ENCODE measurements at regions not wholly inside any gene's neighbourhood (a gene's known extent, or its start where the extent isn't known, plus 50 kb on each side); places are given as distances from the start of the nearest gene placed in this dataset.
"Not testable (repeated sequence)": the region's sequence is repeated elsewhere in the genome, so short reads cannot be mapped to it uniquely, and the experiment has no call there.

DNA sequence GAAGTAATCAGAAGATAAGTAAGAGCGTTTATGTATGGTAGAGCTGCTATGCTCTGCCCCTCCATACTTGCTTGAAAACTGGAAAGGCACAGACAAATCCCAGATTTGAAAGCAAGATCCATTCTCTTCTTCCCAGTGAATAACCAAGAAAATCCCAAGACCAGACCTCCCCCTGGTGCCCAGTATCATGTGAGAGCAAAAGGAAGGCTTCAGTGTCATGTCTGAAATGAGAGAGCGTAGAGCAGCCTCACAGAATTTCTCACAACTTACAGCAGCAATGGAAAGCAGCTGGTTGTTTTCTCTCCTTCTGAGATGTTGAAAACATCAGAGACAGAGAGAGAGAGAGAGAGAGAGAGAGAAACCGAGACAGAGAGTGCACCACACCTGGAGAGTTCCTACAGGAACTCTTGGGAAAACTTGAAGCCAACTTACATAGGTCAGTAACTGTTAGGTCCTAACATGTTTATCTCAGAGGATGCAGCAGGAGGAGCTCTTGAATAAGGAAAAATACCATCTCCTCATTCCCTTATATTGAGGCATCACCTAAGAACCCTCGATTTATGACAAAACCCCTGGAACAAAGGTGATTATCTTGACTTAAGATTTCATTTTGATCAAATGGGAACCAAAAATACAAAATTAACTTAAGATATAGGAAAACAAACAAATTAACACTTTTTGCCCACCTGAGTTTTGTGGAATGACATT is 273.3 kb downstream of the NSUN3 start:
- no peak for DNase-seq (ENCODE audit: low read depth)

DNA sequence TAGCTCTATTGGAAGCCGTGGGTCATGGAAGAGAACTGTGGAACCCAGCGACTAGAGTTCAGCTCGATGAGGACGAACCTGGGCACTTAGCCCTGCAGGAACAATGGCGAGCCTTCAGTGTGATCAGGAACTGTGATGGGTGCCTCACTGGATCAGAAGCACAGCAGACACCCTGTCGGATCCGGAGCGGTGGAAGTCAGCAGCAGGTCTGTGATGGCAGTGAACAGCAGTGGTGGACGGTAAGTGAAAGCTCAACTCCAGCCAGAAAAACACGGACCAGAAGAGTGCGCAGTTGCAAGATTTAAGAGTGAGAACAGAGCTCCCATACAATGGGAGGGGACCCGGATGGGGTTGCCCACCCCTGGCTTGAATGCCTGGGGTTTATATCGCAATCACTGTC is 282.2 kb downstream of the NSUN3 start:
- DNase-seq (ENCODE audit: low read depth) = no peak

DNA sequence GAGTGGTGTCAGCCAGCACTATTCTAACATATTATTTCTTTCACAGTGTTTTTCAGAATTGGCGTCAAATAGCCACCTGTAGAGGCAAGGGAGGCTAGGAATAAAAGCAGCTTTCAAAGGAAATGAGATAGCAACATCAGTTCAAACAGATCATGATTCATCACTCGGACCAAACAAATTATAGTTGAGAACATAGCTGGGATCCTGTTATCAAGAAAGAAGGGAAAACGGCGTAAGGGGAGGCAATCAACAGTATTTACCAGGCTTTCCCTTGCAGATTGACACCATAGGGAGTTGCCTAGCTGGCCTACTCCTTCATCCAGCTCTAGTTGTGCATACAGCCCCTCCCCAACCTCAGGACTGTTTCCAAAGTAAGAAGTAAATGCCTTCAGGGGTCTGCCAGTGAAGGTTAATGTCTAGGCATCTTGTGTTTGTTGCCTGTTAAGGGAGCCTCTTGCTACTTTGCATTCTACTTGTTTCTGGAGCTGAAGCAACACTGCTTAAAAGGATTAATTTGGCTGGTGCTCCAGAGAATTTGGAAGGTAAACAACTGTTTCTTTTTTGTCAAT is 286.5 kb downstream of the NSUN3 start:
- DNase-seq (ENCODE audit: low read depth) = no peak

DNA sequence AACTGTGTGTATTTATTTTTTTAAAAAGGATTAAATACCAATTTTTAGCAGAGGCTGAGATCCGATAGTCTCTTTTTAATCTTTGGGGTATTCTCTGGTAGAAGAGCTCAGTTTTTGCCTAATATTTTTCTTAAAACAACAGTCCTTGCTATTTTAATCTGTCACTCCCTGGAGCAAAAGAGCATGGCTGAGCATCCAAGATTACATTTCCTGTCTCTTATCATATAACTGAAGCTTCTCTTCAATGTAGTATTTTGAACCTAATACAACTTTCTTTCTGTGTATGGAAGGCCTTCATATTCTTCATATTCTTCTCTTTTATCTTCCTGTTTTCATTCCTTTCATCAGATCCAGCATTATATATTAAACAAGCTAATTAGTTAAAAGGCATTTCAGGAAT is 293.7 kb downstream of the NSUN3 start:
- DNase-seq (ENCODE audit: low read depth) = no peak

DNA sequence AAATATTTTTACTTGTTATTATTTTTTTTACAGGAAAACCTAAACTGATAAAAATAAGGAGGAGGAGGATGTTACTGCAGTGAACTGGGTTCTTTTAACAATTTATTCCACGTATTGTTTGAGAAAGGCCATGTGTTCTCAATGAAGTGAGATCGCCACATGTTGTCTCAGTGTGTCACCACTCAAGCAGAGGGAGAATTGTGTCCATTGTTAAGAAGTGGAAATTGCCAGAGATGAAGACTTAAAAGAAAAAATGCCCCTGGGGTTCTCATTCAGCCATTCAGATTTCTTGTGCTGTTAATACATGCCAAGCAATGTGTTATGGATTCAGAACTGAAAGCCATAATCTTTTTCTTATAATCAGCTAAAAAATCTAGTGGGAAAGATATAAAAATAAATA is 297.1 kb downstream of the NSUN3 start:
- no peak for DNase-seq (ENCODE audit: low read depth)

DNA sequence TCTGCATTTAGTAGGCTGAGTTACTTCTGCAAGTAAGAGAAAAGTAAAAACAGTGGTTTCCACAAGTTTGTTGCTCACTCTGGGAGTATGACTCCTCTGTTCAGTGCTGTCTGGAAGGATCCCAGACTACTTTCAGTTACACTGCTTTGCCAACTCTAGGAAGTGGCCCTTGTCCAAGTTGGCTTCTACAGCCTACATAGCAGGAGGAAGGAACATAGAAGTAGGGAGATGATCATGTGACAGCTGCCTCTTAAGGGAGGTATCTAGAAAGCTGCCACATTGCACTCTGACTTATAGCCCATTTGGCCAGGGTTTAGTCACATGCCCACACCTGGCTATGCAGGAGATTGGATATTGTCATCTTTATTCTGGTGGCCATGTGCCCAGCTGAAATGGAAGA is 298.1 kb downstream of the NSUN3 start:
- no peak for DNase-seq (ENCODE audit: low read depth)

DNA sequence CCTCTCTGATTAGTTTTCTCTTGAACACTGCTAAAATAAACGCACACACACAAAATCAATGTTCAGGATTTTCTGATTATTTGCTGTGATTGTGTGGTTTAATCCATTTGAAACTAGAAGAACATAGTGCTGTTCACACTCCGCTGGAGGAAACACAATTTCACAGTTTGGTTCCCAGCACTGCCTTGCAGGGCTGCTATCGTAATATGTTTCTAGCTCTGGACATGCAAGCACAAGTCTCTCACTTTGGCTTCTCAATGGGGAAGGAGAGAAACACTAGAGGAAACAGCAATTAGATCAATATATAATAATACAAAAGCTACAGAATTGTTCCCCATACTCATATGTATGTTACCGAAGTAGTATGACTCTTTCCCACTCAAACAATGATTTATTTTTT is 299.5 kb downstream of the NSUN3 start:
- no peak for DNase-seq (ENCODE audit: low read depth)

DNA sequence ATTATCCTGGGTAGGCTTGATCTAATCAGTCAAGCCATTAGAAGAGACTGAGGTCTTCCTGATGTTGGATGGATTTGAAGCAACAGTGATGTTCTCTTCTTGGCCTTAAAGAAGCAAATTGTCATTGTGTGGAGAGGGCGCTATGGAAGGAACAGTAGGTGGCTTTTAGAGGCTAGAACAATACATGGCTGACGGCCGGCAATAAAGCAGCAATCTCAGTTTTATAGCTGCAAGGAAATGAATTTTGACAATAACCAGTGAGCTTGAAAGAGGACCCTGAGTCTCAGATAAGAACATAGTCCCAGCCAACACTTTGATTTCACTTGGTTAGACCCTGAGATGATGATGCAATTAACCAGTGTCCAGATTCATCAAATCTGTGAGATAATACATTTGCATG is 302.1 kb downstream of the NSUN3 start:
- DNase-seq (ENCODE audit: low read depth) = no peak

DNA sequence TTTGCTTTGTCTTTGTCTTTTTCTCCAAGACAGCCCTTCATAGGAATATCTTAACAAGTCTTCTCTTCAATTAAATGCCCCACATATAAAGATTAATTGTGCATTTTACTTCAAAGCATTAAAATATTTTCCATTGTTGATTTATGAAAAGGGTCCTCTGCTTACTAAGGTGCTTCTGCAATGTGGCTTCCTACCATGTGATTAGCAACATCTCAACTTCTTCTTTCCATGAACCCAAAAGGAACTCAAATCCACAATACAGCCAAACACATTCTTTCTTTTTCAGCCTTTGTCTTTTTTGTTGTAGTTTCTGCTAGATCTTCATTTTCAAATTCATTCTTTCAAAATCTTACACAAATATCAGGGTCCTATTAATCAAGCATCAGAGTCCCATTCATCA is 309.2 kb downstream of the NSUN3 start:
- DNase-seq (ENCODE audit: low read depth) = no peak

DNA sequence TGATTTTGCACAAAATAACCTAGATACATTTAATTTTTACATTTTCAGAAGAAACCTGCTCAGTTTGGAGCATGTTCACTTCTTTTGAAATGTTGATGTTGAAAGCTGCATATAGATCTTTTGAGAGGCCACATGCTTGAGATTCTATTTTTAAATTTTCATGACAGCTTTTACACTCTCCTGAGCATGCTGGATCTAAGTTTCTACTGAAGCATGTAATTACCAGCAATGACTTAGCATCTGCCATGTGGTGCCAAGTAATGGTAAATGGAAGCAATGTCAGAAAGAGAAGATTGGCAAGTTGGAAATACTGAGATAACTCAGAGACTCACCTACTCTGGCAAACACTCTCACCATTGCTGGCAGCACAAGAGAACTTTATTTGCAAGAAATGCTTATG is 310.6 kb downstream of the NSUN3 start:
- no peak for DNase-seq (ENCODE audit: low read depth)

DNA sequence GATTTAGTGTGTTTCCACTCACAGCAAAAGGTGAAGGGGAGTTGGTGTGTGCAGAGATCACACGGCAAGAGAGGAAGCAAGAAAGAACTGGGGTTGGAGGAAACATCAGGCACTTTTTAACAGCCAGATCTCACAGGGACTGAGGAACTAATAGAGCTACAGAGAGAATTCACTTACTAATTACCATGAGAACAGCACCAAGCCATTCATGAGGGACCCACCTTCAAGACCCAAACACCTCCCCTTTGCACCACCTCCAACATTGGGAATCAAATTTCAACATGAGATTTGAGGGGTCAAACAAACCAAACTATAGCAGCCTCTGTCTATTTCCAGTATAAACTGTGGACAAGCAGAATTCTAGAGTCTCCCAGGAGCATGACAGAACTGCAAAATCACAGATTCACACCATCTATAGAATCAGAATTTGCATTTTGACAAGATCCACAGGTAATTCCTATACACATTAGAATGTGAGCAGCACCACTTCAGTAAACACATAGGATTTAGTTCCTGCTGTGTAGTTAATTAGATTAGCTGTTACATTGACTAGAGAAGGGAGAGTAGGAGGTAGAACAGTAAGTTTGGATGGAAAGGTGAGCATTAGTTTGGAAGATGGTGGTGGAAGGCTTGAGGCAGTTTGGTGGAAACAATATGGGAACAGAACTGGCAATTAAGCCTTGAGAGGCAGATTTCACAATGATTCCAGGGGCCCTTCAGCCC is 311.7 kb downstream of the NSUN3 start:
- no peak for DNase-seq (ENCODE audit: low read depth)

DNA sequence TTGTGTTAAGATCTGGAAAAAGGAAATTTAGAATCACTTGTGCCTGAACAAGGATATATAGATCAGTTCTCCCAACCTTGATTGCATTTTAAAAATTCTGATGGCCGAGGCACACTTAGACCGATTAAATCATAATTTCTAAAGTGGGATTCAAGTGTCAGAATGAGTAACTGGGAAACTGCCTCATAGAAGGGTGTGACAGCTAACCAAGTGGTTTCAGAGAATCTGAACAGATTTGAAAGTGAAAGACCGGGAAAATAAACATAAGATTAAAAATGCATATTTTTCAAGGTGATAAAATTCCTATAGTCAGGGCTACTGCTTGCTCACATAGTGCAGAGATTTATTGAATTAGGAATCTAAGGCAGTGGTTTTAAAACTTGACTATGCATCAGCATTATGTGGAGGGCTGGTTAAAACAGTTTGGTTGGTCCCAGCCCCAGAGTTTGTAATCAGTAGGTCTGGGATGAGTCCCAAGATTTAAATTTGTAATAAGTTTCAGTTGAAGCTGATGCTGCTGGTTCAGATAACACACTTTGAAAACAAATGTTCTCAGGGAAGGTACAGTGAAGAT is 314.3 kb downstream of the NSUN3 start:
- not testable (repeated sequence) for DNase-seq (ENCODE audit: low read depth)

DNA sequence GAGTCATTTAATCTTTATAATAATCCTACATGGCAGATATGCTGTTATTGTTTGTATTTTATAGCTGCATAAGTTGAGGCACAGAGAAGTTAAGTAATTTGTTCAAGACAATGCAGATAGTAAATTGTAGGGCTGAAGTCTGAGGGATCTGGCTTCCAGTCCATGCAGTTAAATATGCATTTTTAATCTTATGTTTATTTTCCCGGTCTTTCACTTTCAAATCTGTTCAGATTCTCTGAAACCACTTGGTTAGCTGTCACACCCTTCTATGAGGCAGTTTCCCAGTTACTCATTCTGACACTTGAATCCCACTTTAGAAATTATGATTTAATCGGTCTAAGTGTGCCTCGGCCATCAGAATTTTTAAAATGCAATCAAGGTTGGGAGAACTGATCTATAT is 315.0 kb downstream of the NSUN3 start:
- DNase-seq (ENCODE audit: low read depth) = not testable (repeated sequence)

DNA sequence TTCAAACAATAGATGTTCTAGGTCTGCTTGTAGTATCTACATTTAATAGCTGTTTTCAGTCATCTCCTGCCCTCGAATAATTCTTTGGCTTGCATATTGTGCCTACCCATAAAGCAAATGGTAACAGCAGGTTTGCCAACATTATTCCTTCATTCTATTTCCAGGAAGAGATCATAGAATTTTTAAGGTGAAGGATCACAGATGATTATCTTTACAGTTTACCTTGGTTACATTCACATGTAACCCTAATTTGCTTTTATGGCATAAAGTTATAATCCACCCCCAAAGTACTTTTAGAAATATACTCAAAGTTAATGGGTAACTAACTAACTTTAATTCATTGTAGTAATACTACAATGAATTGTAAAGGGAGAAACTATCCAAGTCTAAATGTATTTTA is 315.5 kb downstream of the NSUN3 start:
- no peak for DNase-seq (ENCODE audit: low read depth)

DNA sequence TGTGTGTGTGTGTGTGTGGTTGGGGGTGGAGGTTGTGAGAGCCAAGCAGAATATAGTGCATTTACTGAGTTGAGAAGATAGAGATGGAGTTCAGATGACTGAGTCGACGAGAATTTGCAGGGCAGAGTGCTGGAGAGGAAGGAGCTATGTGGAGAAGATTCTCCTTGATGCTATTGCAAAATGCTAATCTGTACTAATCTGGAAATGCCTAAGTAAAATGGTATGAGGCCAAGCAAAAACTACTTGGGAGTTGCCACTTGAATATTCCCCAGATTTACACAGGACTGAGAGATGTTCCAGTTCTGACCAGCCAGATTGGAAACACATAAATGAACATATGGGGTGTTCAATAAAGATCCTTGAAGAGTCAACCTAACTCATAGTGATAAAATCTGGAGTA is 316.4 kb downstream of the NSUN3 start:
- DNase-seq (ENCODE audit: low read depth) = no peak

DNA sequence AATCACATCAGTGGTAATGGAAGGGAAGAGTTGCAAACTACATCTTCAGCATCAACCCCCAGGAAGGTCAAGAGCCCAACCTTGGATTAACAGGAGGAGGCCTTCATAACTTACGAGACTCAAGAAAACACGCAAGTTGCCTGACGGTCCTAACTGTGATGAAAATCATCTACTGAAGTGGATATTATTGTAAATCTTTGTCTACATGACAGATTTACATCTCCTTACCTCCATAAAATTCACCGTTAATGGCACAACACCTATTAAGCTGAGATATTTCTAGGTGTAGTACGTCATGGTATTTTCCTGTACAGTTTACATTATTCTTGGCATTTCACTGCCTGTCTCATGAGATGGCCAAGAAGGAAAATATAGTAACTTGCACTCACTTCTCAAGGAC is 332.0 kb downstream of the NSUN3 start:
- DNase-seq (ENCODE audit: low read depth) = no peak

DNA sequence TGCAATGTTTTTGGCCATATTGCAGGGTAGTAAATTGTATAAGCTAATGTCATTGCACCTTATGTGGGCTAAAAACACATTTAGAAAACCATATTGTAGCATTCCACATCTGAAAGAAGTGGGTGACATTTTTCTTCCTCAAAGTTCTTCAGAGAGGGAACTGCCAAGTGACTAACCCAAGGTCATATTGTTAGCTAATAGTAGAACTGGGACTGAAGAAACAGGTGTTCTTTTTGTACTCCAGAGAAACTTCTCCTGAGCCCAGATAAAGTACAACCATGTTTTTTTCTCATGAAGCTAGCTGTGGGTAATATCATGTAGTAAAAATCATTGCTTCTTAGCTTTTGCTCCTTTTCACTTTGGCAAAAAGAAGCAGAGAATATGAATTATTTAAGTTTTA is 333.0 kb downstream of the NSUN3 start:
- no peak for DNase-seq (ENCODE audit: low read depth)

DNA sequence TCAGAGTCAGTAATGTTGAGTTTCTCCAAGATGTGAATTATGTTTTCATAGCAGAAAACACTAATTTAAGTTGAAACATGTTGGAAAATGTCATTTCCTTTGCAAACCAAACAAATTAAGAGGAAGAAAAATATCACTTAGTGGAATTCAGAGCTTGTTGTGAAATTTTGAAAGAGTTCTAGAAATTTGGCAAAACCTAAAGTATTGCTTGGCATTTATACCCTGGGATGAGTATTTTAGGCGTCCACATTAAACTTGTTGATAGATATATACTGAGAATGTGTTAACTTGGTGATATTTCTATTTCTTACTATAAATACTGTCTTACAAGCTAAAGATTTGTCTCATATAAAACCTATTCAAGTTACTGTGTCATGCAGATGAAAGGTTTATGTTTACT is 335.2 kb downstream of the NSUN3 start:
- DNase-seq (ENCODE audit: low read depth) = no peak

DNA sequence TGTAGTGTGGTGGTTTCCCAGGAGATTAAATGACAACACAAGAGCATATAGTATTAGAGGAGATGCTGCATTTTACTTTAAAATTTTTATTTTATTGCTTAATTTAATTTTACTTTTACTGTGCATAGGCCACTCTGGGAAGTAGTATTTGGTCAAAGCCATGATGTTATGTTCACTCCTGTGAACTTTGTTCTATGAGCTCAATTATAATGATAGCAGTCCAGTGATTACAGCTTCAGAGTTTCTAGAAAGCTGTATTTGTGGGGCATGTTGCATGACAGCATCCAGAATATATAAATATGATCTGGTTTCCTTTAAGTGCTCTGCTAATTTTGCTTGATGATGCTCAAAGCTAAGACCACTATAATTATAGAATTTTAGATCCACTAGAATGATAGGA is 338.6 kb downstream of the NSUN3 start:
- no peak for DNase-seq (ENCODE audit: low read depth)

DNA sequence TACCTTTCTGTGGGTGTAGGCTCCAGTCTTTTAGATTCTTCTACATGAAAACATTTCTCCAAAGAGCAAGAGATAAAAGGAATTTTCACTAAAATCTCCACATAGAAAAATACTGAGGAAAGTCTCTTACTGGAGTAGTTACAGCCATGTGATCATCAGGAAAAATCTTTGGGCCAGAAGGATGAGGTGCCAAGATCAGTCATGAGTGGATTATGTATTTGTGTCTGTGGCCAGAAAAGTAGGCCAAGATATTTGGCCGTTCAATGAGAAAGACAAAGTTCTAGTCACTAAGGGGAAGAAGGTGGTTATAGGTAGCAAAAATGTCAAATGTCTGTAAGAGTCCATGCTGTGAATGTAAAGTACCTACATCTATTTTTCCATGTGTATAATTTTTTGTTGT is 339.3 kb downstream of the NSUN3 start:
- DNase-seq (ENCODE audit: low read depth) = no peak

DNA sequence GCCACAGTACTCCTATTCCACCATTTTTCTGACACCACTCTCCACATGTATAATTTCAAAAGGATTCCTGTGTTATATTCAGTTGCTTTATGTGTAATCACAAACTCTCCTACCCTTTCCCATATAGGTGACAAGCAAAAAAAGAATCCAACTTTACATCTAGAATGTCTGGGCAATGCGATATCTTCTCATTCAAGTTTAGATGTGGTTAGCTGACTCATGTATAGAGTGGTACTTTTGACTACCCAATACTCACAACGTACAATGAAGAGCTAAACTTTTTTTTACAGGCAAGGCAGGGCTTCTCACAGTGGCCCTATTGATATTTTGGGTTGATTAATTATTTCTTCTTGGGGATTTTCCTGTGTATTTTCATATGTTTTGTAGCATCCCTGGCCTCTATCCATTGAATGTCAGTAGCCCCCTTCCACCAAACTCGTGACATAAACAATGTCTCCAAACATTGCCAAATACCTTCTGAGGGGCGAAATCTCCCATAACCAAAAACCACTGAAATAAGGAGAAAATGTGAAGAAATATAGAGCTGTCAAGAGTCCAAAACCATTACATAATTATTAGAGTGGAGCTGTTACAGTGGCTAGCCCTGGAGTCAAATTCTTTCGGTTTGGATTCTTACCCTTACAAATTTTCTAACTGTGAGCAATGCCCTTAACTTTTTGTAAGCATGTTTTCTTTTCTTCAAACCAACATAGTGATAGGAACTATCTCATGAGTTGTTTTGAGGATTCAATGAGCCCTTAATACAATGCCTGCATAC is 342.6 kb downstream of the NSUN3 start:
- no peak for DNase-seq (ENCODE audit: low read depth)

DNA sequence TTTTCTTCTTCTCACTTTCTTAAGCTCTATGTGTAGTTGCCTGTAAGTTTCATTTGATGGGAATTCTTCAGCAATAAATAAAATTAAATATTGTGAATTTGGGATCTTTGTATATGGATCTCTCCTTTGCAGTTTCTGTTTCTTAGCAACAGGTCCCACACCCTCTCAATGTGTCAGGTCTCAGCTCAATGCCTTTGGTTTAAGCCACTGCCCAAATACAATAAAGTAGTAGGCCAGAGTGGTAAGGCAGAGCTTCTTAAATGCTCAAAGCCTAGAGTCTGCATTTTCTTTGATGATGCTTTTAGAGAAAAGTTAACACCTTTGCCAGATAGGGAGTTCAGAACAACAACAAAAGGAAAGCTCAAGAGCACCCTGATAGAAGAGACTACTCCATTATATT is 343.7 kb downstream of the NSUN3 start:
- DNase-seq (ENCODE audit: low read depth) = no peak

DNA sequence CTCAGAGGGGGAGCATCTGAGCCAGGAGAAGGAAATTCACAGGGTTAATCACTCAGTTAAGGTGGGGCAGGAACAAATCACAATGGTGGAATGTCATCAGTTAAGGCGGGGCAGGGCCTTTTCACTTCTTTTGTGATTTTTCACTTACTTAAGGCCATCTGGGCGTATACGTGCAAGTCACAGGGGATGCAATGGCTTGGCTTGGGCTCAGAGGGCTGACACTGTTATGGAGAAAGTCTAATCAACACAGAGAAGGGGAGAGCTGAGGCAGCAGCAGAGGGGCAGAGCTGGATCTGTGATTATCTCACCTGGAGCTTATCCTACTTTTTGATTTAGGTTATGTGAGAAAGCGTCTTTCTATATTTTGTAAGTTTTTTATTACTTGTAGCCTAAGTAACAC is 350.1 kb downstream of the NSUN3 start:
- not testable (repeated sequence) for DNase-seq (ENCODE audit: low read depth)

Measured in stimulated activated CD8-positive, alpha-beta memory T cell treated with anti-CD3 and anti-CD28 coated beads, Interleukin-7, amount 100 ng/mL, for 24 hours (primary cell).